ENCODE measurements at regions not wholly inside any gene's neighbourhood (a gene's known extent, or its start where the extent isn't known, plus 50 kb on each side); places are given as distances from the start of the nearest gene placed in this dataset.
A peak's percentile ranks its signal among the peaks of the same experiment; 100 is the strongest.
"Not testable (repeated sequence)": the region's sequence is repeated elsewhere in the genome, so short reads cannot be mapped to it uniquely, and the experiment has no call there.

DNA sequence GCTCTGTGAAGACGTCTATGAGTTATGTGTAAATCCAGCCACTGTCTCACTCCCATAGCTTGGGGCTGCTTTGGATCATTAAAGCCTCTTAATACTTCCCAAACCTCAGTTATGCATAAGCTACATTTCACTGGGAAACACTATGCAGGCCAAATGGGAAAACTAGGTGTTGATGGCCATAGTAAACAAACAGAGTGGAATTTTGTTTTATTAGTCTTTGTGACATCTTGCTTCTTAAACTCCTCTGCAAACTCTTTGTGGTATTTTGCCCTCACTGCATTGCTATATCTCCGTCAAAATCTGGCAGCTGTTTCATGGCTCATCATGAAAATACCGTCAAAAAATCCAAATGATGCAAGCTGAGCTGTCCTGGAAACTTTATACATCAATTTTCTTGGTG lies 167.2 kb upstream of the HMHB1 start:
- in situ Hi-C loops (cut with HindIII; ENCODE audit: low pct_unique_long_range_greater_than_20kb, low sequenced_read_pairs), result no loop called here
- DNase-seq (ENCODE audit: low read depth in 1 of 2, low spot score in 1 of 2), result no peak
- no peak for TF ChIP-seq JUND (IDR thresholded peaks at IDR 0.05; ENCODE audit: low read depth)

- in situ Hi-C loops (cut with HindIII; ENCODE audit: low pct_unique_long_range_greater_than_20kb, low sequenced_read_pairs), result no loop called here
- no peak for DNase-seq (ENCODE audit: low read depth in 1 of 2, low spot score in 1 of 2)
- no peak for TF ChIP-seq JUND (IDR thresholded peaks at IDR 0.05; ENCODE audit: low read depth)
Measured at GRCh38 chr5:143642791-143643190, 169.2 kb upstream of the HMHB1 start.

- in situ Hi-C loops (cut with HindIII; ENCODE audit: low pct_unique_long_range_greater_than_20kb, low sequenced_read_pairs), result no loop called here
- no peak for TF ChIP-seq JUND (IDR thresholded peaks at IDR 0.05; ENCODE audit: low read depth)
- DNase-seq (ENCODE audit: low read depth in 1 of 2, low spot score in 1 of 2), result no peak
Measured at GRCh38 chr5:143641549-143642355, 170.2 kb upstream of the HMHB1 start.

DNA sequence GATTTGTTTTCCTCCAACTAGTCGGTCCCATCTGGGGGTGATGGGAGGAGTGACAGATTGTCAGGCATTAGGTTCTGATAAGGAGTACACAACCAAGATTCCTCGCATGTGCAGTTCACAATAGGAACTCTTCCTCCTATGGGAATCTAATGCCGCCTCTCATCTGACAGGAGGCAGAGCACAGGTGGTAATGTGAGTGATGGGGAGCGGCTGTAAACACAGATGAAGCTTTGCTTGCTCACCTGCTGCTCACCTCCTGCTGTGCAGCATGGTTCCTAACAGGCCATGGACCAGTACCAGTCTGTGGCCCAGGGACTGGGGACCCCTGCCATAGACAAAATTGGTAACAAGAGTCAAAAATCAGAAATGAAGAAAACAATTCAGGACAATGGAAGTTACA lies 173.3 kb upstream of the HMHB1 start:
- in situ Hi-C loops (cut with HindIII; ENCODE audit: low pct_unique_long_range_greater_than_20kb, low sequenced_read_pairs), result no loop called here
- no peak for TF ChIP-seq JUND (IDR thresholded peaks at IDR 0.05; ENCODE audit: low read depth)
- no peak for DNase-seq (ENCODE audit: low read depth in 1 of 2, low spot score in 1 of 2)

DNA sequence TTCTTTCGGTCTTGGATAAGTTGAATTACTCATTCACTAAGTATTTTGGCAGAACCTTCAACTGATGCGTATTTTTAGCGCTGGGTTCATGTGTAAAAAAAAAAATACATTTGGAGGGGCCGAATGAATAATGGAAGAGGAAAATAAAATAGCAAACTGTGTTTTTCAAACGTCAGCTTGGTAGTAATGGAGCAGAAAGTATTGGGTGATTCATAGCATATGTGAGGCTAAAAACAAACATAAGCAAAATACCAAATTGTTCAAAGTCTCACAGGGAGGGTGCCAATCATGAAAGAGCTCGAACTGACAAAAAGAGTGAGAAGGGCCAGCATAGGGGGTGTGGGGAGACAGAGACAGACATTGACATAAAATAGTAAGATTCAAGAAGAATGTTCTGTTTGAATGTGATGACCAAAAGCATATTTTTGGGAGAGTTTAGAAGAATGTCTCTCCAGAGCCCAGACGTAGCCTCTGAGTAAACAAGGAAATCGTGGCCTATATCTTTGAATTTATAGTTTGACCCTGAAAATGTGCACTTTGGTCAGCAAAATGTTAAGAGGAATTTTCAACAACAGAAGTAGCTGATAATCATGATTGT lies 174.9 kb upstream of the HMHB1 start:
- in situ Hi-C loops (cut with HindIII; ENCODE audit: low pct_unique_long_range_greater_than_20kb, low sequenced_read_pairs), result no loop called here
- TF ChIP-seq JUND (IDR thresholded peaks at IDR 0.05; ENCODE audit: low read depth), result no peak
- no peak for DNase-seq (ENCODE audit: low read depth in 1 of 2, low spot score in 1 of 2)

GRCh38 chr5:143635888-143636287 lies 176.1 kb upstream of the HMHB1 start:
- no peak for DNase-seq (ENCODE audit: low read depth in 1 of 2, low spot score in 1 of 2)
- in situ Hi-C loops (cut with HindIII; ENCODE audit: low pct_unique_long_range_greater_than_20kb, low sequenced_read_pairs), result no loop called here
- no peak for TF ChIP-seq JUND (IDR thresholded peaks at IDR 0.05; ENCODE audit: low read depth)

DNA sequence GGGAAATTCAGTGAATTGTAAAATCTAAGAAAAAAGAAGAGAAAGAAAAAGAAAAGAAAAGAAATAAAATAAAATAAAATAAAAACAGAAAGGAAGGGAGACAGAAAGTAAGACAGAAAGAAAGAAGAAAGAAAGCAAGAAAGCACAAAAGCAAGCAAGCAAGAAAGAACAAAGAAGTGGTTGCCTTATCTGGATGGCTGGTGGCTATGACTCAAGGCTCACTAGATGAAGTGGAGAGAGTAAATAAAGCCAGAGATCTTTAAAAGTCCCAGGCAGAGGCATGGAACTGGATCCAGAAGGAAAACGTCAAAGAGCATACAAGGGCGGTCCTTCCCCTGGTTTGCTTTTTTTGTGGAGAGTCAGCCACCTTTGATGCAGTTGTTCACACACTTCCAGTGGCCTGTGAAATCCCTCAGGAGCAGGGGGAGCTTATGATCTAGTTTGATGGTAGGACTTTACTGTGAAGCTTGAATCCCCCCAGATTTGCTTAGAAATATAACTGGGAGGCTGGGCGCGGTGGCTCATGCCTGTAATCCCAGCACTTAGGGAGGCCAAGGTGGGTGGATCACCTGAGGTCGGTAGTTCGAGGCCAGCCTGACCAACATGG lies 176.7 kb upstream of the HMHB1 start:
- TF ChIP-seq JUND (IDR thresholded peaks at IDR 0.05; ENCODE audit: low read depth), result no peak
- DNase-seq (ENCODE audit: low read depth in 1 of 2, low spot score in 1 of 2), result no peak
- in situ Hi-C loops (cut with HindIII; ENCODE audit: low pct_unique_long_range_greater_than_20kb, low sequenced_read_pairs), result no loop called here

- no peak for TF ChIP-seq JUND (IDR thresholded peaks at IDR 0.05; ENCODE audit: low read depth)
- DNase-seq (ENCODE audit: low read depth in 1 of 2, low spot score in 1 of 2), result no peak
- in situ Hi-C loops (cut with HindIII; ENCODE audit: low pct_unique_long_range_greater_than_20kb, low sequenced_read_pairs), result no loop called here
Measured at GRCh38 chr5:143634689-143635088, 177.3 kb upstream of the HMHB1 start.

GRCh38 chr5:143629871-143630659 lies 181.9 kb upstream of the HMHB1 start:
- peak; percentile 15 to 72 for DNase-seq (ENCODE audit: low read depth in 1 of 2, low spot score in 1 of 2)
- no peak for TF ChIP-seq JUND (IDR thresholded peaks at IDR 0.05; ENCODE audit: low read depth)
- in situ Hi-C loops (cut with HindIII; ENCODE audit: low pct_unique_long_range_greater_than_20kb, low sequenced_read_pairs), result no loop called here

GRCh38 chr5:143625048-143625447 lies 186.9 kb upstream of the HMHB1 start:
- in situ Hi-C loops (cut with HindIII; ENCODE audit: low pct_unique_long_range_greater_than_20kb, low sequenced_read_pairs); DNase-seq (ENCODE audit: low read depth in 1 of 2, low spot score in 1 of 2): not testable (repeated sequence)

- TF ChIP-seq JUND (IDR thresholded peaks at IDR 0.05; ENCODE audit: low read depth), result no peak
- in situ Hi-C loops (cut with HindIII; ENCODE audit: low pct_unique_long_range_greater_than_20kb, low sequenced_read_pairs), result no loop called here
- no peak for DNase-seq (ENCODE audit: low read depth in 1 of 2, low spot score in 1 of 2)
Measured at GRCh38 chr5:143624465-143624864, 187.5 kb upstream of the HMHB1 start.

DNA sequence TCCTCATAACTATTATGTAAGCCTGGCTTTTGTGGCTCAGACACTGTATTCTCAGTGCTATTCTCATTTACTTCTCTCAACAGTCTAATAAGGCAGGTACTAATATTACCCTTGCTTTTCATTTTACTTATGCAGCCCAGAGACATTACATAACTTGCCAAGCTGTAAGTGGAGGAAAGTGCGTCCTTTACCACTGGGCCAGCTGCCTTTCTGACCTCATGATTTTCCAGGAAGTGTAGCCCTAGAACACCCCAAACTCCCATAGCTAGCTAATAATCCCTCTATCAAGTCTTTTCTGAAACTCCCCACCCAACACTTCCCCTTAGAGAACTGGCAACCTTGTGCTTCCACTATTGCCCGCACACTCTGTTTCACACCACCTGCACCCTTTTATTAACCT lies 192.9 kb upstream of the HMHB1 start:
- DNase-seq (ENCODE audit: low read depth in 1 of 2, low spot score in 1 of 2), result no peak
- in situ Hi-C loops (cut with HindIII; ENCODE audit: low pct_unique_long_range_greater_than_20kb, low sequenced_read_pairs), result no loop called here
- no peak for TF ChIP-seq JUND (IDR thresholded peaks at IDR 0.05; ENCODE audit: low read depth)

GRCh38 chr5:143618141-143618540 lies 193.8 kb upstream of the HMHB1 start:
- TF ChIP-seq JUND (IDR thresholded peaks at IDR 0.05; ENCODE audit: low read depth), result no peak
- no peak for DNase-seq (ENCODE audit: low read depth in 1 of 2, low spot score in 1 of 2)
- in situ Hi-C loops (cut with HindIII; ENCODE audit: low pct_unique_long_range_greater_than_20kb, low sequenced_read_pairs), result no loop called here
